Right renal pelvis (tissue), 4 donors: ENCODE measurements at regions not wholly inside any gene's neighbourhood (a gene's known extent, or its start where the extent isn't known, plus 50 kb on each side); places are given as distances from the start of the nearest gene placed in this dataset.

Source experiments
- DNase-seq, 4 donors: peaks; one replicate each; pipeline ENCODE4 v3.0.0-alpha.2; 2013; ENCODE audit warnings: low read depth in 4 of 4, low spot score in 3 of 4, missing footprints in 1 of 4

DNA sequence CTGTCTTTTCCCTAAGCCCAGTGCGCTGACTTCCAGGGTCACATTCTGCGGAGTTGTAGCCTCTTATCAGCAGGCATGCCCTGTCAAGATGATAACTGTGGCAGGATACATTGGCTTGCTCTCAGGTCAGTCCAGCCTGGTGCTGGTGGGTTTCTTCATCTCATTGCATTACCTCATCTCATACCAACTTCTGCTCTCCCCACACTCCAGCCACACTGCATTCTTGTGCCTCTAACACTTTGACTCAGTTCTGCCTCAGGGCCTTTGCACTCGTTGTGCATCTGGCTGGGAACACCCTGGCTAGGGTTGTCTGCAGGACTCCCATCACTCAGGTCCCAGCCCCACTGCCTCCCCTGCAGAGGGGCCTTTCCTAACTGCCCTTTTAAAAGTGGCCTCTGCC is 110.3 kb upstream of the BACH2 start:
- DNase-seq: no peak

- no peak for DNase-seq
Measured at GRCh38 chr6:90406142-90406794, 109.6 kb upstream of the BACH2 start.

DNA sequence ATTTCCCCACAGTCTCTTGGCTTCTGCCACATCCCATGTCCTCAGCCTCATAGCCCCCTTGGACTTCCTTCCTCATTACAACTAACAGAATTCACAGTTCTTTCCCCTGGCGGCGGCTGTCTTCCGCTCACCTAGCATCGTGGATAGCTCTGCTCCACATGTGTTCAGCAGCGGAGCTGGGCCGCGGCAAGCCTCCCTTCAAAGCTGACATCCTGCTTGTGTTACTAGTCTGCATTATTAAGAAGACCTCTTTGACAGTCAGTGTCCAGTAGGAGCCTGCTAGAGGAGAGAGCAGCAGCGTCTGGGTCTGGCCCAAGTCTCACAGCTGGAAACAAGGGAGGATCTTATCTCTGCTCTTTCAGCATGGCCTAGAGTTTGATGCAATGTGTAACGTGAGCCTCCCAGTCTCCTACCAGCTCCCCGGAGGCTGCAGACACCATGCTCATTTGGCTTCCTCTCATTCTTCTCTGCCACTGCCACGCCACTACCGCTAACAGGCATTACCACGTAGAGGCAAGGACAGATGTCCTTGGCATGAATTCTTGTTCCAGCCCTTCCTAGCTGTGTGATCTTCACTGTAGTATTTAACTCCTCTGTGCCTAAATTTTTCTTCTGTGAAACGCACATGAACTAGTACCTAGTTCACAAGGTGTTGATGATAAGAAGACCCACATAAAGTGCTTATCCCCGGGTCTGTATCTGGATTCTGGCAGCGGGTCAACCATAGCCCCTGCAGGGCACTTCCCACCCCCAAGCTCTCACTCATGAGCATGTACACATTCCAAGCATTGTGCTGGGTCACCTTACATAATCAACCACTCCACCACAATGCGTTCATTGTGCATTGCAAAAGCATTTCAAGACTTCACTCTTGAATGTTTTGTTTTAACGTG is 107.1 kb upstream of the BACH2 start:
- DNase-seq: no peak

- DNase-seq: no peak
Measured at GRCh38 chr6:90402831-90403192, 106.2 kb upstream of the BACH2 start.

DNA sequence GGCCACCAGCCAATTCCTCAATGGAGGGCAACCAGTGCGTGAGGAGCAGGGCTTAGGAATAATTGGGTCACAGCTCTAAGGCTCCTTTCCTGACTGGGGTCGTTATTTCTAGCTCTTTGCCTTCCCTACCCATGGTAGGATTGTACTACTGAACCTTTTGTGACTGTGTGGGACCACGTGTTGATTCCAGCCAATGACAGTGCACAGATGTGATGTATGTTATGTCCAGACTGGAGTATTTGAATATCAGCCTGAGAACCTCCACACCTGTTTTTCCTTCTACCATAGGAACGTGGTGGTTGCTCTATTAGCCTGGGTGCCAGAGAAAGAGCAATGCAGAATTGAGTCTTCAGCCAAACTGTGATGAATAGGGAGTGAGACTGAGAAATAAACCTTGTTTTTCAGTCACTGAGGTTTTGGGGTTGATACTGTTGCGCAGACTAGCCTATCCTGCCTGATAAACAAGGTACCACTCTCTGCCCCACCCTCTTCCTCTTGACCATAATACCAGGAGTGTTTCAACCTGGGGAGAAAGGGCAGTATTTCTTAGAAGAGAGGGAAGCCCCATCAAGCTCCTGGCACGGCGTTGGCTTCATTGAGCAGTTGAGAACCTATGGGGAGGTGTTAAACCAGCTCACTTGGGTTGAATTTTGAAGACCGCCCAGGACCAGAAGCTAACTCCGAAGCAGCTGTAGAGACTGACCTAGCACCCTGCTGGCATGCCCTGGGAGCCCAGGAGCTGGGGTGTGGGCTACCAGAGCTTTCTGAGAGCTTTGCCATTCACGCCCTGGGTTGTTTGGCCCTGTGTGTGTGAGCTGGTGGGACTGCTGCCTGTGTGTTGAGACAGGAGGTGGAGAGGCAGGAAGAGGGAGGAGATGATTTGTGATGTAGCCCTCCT is 105.5 kb upstream of the BACH2 start:
- DNase-seq: no peak

DNA sequence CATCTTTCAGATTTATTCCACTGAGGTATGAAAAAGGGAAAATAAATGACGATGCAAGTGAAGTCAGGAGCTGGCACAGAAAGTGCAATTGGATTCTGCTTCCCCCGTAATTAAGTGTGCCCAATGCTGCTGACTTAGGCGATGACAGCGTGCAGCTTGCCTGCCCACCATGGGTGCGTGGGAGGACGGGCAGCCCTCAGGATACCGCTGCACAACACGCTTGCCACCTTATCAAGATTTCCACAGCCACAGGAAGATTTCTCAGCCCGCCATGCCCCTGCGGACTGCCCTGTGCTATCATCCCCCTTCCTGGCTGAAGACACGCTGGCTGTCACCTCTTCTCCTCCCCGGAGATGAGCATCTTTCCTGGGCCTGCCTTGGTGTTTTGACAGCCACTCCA is 103.3 kb upstream of the BACH2 start:
- DNase-seq: no peak

DNA sequence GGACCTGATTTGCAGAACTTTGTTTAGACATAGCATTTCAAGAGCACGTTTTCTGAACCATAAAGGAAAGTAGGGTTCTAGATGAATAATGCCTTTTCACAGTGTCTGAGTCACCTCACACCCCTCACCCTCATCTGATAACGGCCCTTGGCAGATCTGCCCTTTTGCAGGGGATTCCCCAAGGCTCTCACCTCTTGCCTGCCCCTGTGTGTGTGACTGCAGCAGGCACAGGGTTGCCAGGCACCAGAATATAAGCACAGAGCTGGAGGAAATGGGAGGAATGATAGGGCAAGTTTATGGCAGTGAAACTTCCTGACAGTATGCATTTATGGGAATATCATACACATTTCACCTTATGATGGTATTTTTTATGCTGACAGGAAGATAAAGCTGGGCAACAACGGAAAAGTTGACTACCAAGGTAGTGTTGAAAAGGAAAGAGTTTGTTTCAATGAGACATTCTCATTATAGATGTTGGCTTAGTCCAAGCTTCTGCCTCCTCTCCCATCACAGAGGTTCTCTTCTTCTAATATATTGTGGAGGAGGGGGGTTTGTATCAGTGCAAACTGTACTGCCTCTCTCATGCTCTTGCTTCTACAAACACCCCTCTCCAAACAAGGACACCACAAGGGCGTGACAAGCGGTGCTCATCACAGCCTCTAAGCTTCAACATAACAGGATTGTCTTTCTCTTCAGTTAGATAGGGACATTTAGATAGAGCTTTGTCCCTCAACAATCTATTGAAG is 101.5 kb upstream of the BACH2 start:
- no peak for DNase-seq

GRCh38 chr6:90397047-90397446 is 100.4 kb upstream of the BACH2 start:
- DNase-seq: no peak

GRCh38 chr6:90393232-90393884 is 96.7 kb upstream of the BACH2 start:
- peak in 3 of 4 donors; percentile 32 to 58 (median 53) for DNase-seq

DNA sequence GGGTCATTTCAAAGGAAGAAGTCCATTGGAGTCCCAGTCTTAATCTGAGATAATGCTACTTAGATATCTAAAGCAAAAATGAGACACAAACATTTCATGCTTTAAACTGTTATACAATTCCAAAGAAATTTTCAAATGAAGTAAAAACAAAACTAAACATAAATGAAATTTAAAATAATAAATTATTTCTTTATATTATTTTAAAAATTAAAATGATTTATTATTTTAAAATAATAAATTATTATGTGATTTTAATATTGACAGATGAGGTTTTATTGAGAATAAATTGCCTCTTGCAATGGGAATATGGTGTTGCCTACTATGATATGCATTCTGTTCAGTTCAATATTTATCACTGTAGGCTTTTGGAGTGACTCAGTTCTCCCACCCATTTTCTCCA is 93.7 kb upstream of the BACH2 start:
- DNase-seq: no peak

- DNase-seq: no peak
Measured at GRCh38 chr6:90388395-90388794, 91.8 kb upstream of the BACH2 start.

GRCh38 chr6:90387826-90388225 is 91.2 kb upstream of the BACH2 start:
- DNase-seq: no peak

DNA sequence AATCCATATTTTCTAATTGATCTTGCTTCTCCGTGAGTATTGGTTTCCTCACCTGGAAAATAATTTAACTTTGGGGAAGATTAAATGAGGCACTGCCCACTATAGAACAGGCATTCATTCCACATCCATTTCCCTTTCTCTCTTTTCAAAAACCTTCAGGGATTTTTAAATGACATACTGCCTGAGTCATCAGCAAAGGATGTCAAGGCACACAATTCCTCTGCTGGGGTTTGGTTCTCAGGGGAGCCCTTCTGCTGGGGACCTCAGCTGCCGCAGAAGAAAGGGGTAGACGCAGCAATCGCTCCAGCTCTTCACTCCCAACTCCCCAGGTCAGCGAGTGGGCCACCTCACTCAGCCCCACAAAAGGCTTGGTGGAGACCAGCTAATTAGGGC is 90.7 kb upstream of the BACH2 start:
- no peak for DNase-seq

DNA sequence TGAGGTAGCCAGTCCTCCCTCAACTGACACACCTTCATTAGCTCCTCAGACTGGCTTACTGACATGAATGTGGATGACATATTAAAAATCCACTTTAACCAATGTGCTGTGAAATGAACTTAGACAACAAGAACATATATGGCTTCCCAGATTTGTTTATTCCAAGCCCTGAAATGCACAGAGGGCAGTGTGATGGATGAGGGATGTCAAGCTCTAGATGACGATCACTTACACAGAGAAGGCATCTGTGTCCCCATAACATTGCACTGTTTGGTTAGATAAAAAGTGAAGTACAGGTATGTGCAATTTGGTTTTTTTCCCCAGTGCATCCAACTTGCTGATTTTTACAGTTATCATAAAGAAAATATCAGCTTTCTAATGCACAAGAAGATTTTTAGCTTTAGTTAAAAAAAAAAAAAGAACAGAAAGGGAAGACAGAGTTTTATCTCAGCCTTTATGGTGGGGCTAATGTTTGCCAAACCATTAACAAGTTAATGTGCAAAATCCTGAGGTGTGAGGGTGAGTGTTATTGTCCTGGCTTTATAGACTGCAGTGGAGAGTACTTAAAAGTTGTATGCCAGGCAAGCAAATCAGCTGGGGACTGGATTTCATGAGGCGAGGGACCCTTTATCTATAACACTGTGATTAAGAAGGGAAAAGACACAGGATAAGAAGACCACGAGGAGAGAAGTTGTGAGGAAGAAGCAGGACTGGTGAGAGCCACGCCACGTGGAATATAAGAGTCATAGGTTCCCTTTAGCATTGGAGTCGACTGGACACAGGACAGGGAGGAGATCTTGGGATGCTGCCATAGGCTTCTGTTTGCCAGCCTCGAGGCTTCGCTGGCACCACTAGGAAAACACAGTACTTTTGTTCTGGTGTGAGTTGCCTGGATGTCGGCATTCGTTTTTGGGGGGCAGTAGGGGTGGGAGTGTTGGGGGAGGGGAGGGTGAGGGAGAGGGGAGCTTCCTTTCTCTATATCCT is 90.0 kb upstream of the BACH2 start:
- DNase-seq: no peak

- DNase-seq: no peak
Measured at GRCh38 chr6:90385759-90386313, 89.2 kb upstream of the BACH2 start.

- DNase-seq: no peak
Measured at GRCh38 chr6:90384720-90385119, 88.1 kb upstream of the BACH2 start.

DNA sequence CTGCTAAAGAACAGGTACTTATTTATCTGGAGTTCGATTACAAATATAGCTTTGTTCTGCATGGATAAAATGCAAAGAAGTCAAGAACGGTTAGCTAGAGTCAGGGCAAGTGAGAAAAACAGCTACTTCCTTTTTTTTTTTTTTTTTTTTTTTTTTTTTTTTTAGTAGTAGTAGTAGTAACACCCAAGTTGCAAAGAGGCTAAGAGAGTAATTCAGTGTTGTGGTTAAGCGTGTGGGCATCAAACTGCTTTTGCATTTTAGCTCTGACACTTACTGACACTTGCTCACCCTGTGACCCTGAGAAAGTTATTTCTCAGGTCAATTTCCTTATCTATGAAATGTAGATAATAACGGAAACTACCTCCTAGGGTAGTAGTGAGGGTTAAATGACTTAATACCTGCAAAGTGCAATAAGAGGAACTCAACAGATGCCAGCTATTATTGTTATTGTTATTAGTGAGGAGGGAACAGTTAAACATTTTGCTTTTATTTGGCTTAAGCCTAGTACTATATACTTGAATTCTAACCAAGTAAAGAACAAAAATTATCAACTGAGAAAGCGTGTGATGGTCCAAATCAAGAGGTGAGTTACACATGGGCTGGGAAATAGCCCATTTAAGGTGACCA is 86.7 kb upstream of the BACH2 start:
- no peak for DNase-seq

GRCh38 chr6:90382760-90383159 is 86.1 kb upstream of the BACH2 start:
- no peak for DNase-seq
